GM21825 (cell line): ENCODE measurements at regions not wholly inside any gene's neighbourhood (a gene's known extent, or its start where the extent isn't known, plus 50 kb on each side); places are given as distances from the start of the nearest gene placed in this dataset.

Experiments used
- ATAC-seq: cut with Tn5 transposase; IDR thresholded peaks from one replicate; pipeline ENCODE4 v1.9.1; 2021; ENCODE audit warnings: mild to moderate bottlenecking, moderate library complexity; ENCODE audit not compliant: unreplicated experiment

GRCh38 chr17:14776791-14777190 is 475.9 kb downstream of the HS3ST3B1 start:
- no peak for ATAC-seq

DNA sequence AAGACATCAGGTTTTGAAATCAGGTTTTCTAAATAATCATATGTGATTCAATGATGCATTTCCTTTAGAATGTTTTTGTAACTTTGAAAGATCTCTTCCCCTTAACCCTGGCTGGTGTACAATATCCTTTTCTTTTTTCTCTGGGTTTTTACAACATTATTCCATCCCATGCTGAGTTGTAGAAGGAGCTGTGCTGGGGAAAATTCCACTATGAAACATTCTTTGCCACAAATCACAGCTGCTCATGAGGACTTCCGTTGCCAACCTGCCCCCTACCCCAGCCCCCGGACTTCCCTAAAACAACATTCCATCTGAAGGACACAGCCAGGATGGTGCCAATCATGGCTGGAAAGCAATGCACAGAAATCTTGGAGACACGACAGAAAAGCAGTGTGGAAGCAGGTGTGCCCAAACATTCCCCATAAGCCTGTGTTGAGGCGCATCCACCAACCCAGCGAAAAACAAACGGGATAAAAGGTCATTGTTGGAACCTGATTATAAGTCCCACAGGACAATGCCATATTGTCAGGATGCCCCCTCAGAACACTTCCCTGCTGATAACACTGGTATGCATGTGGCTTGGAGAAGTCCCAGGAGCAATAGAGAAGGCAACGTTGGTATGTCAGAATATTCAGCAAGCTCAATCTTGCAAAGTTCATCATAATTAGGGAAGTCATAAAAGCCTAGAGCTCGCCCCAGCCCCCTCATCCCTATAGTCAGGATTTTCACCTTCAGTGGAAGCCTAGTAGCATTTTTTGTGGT is 475.0 kb downstream of the HS3ST3B1 start:
- no peak for ATAC-seq

GRCh38 chr17:14774774-14775173 is 473.9 kb downstream of the HS3ST3B1 start:
- ATAC-seq = no peak

DNA sequence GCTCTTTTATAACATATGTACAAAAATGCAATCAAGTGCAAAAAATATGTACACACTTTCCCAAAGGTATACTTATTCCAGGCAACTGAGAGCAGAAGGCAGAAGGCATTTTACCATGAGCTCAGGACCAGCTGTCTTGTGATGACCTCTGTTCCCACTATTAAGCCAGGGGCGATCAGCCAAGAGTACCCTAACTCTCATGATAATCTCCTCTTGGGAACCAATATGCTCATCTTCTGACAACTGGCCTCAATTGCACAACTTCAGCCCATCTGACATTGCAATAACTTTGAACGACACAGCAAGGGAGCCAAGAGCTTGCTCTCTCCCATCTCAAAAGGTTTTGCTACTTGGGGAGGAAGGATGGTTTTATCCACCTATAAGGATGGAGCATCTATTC is 471.9 kb downstream of the HS3ST3B1 start:
- ATAC-seq = no peak

GRCh38 chr17:14771543-14771942 is 470.7 kb downstream of the HS3ST3B1 start:
- ATAC-seq = no peak

DNA sequence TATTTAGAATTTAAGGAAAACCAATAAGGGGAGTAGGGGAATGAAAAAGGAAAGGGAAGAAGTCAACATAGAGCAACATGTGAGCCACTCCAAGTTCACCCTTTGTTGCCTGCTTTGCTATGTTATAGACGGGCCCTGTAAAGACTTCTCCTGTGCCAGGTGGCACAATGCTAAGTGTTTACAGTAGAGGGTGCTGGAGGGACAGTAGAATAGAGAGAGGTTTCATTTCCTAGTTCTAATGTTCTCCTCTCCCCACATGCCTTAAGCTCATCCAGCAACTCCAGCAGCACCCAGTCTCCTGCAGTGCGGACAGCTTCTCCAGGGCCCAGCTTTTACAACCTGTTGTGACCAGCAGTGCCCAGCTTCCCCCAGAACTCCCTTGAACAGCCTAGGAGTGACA is 468.0 kb downstream of the HS3ST3B1 start:
- ATAC-seq = no peak

GRCh38 chr17:14762736-14763479 is 462.0 kb downstream of the HS3ST3B1 start:
- ATAC-seq = no peak

DNA sequence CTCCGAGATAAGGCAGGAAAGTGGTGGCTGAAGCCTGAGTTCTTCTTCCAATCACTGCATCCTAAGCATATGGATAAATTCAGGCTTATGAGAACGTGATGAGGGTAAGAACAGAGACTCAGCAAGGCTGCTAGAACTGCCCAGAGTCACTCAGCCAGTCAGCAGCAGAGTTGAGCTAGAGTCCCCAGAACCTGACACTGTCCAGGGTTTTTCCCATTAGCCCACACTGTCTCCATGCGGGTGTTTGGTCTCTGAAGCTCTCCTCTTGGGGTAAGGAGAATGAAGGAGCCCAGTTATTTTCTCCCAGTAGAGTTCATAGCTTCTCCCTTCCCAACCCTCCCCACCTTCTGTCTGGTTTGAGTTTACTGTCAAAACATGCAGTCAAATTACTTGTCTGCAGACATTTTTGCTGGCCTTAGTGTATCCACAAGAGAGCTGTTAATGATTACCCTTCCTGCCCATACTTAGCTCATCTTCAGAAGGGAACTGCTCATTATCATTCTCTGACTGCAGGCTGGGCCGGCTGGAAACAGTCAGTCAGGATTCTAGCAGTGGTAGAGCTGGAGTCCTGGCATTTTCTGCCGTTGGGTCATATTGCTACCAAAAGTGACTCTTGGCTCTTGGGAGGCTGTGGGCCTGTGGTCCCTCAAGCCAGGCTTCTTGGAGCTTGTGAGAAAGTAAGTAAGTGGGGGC is 460.0 kb downstream of the HS3ST3B1 start:
- peak; percentile 56 for ATAC-seq

DNA sequence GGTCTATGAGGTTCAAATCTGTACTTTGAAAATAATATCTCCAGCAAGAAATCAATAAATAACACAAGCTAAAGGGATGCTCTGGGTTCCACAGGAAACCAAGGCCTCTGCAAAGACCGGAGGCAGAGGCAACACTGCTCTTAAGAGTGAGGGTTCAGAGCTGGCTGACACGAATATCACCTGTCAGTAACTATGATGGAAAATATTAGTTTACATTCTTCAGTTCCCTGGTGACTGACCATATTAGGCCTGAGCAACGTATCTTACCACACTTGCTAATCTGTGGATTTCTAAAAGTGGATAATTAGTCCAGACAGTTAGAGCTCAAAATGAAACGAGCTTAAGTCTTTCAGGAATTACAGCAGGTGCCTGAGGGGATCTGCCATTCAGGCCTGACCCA is 459.3 kb downstream of the HS3ST3B1 start:
- ATAC-seq = no peak

- ATAC-seq = no peak
Measured at GRCh38 chr17:14759325-14759724, 458.4 kb downstream of the HS3ST3B1 start.

GRCh38 chr17:14756479-14756878 is 455.6 kb downstream of the HS3ST3B1 start:
- no peak for ATAC-seq

DNA sequence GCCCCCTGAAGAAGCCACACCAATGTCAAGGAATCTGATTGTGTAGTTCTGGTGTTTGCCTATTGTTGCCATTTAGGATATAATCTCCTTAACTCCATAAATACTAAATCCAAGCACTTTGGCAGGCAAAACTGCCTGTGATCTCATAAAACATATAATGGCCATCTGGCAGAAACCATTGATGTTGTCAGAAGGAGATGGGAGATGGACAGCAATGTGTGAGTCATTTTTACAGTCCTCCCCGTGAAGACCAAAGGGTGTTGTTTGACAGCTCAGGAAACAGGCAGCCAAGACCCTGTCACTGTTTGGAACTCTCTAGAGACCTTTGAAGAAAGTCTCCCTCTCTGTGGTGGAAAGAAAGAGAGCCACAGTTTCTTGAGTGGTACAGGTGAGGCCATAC is 454.1 kb downstream of the HS3ST3B1 start:
- ATAC-seq = no peak

DNA sequence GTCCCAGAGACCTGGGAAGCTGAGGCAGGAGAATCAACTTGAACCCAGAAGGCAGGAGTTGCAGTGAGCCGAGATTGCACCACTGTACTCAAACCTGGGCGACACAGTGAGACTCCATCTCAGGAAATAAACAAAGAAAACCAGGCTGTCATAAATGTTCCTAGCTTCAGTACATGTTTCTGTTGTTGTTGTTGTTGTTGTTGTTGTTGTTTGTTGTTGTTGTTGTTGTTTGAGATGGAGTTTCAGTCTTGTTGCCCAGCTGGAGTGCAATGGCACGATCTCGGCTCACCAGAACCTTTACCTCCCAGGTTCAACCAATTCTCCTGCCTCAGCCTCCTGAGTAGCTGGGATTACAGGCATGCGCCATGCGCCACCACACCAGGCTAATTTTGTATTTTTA is 452.5 kb downstream of the HS3ST3B1 start:
- no peak for ATAC-seq

DNA sequence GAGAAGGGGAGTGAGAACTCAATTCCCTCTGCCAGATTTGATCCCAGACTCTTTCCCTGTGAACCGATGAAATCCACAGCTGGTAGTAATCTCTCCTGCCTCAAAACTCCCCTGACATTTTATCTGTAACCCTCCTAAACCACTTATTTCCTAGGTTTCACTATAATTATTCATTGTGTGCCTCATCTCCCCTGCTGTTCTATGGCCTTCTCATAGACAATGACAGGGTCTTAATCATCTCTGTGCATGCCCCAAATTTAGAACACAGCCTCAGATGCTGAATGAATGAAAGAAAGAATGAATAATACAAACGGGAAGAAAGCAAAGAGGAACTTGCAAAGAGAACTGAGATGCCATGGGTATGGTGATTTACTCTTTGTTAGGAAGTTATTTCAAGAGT is 451.1 kb downstream of the HS3ST3B1 start:
- ATAC-seq = no peak

DNA sequence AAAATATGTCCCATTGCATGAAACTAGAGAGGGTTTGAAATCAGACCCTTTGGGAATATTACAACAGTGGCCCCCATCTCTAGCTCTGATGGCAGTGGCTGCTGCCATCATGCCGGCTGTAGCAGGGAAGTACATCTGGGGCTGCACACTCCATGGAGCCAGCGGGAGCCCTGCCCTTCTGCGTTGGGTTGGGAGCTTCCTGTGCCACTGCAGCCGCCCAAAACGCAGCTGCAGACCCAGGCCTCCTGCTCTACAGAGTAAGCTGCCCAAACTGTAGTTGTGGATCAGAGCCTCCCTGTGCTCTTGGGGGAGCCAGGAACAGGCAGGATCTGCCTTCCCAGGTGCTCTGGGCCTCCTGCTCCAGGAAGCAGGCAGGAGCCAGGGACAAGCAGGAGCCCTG is 450.0 kb downstream of the HS3ST3B1 start:
- ATAC-seq = no peak

GRCh38 chr17:14749269-14749668 is 448.4 kb downstream of the HS3ST3B1 start:
- no peak for ATAC-seq

DNA sequence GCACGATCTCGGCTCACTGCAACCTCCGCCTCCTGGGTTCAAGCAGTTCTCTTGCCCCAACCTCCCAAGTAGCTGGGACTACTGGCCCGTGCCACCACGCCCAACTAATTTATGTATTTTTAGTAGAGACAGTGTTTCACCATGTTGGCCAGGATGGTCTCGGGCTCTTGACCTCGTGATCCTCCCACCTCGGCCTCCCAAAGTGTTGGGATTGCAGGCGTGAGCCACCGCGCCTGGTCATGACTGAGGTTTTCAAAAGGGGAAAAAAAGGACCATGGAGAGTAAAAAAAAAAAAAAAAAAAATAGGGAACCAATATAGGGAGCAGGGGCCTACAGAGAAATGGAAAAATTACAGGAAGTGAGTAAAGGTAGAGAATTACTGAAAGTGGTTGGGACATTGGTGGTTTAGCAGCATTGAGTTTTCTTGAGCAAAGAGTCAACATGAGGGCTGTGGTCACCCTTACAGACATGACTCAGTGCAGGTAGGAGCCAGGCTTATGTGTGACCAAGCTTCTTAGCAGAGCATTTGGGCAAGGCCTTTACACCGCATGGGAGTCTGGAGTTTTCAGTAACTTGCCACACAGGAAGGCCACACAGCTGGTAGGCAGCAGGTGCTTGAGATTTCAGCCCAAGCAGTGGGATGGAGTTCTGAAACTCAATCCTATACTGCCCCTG is 447.3 kb downstream of the HS3ST3B1 start:
- ATAC-seq = peak; percentile 81

GRCh38 chr17:14747603-14747950 is 446.7 kb downstream of the HS3ST3B1 start:
- ATAC-seq = no peak

DNA sequence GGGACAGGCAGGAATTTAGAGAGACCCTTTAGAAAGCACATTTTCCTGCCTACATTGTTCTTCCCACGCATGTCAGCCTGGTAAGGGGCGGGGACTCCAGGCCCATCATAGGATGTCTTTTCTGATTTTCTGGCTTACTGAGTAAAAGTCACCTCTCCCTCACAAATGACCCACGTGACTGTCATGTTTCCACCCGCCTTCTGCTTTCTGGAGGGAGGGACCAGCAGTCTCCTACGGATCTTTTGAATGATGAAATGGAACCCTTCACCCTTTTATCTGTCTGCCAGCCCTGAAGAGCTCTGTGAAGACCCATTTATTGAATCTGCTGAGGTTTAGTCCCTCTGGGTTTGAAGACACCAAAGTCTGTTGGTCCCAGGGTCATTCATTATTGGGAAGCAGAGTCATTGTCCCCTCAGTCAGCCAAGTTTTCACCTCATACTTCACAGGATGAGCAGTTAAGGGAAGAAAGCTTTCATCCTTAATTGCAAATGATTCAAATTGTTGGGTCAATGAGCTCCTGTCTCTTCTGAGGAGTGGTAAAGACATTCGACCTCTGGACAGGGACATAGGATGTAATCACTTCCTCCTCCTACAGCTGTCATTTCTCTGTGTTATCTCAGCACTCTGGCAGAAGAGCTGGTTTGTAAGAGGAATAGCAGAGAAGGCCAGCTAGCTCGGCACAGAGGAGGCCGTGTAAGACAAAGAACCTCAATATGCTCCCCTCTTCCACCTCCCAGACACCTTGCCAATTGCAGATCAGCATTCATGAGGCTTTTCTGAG is 446.1 kb downstream of the HS3ST3B1 start:
- no peak for ATAC-seq

GRCh38 chr17:14745541-14745940 is 444.7 kb downstream of the HS3ST3B1 start:
- ATAC-seq = no peak
